NAMALWA (cell line): ENCODE measurements at regions not wholly inside any gene's neighbourhood (a gene's known extent, or its start where the extent isn't known, plus 50 kb on each side); places are given as distances from the start of the nearest gene placed in this dataset.
"Not testable (repeated sequence)": the region's sequence is repeated elsewhere in the genome, so short reads cannot be mapped to it uniquely, and the experiment has no call there.

Experiments
- DNase-seq: peaks from one replicate; pipeline ENCODE4 v3.0.0-alpha.2; 2015; ENCODE audit warnings: low spot score

GRCh38 chr3:27779176-27779575, 57.1 kb upstream of the EOMES start:
- DNase-seq = no peak

- DNase-seq = no peak
These were observed 67.3 kb upstream of the EOMES start for GRCh38 chr3:27789420-27789819.

- DNase-seq = no peak
These were observed 69.8 kb upstream of the EOMES start for GRCh38 chr3:27791956-27792355.

- no peak for DNase-seq
These were observed 70.7 kb upstream of the EOMES start for GRCh38 chr3:27792869-27793268.

GRCh38 chr3:27794211-27794610, 72.1 kb upstream of the EOMES start:
- no peak for DNase-seq

- no peak for DNase-seq
These were observed 74.3 kb upstream of the EOMES start for GRCh38 chr3:27796365-27796875.

GRCh38 chr3:27797773-27798172, 75.7 kb upstream of the EOMES start:
- DNase-seq = no peak

- no peak for DNase-seq
These were observed 78.1 kb upstream of the EOMES start for GRCh38 chr3:27800261-27800660.

GRCh38 chr3:27802425-27802824, 80.3 kb upstream of the EOMES start:
- DNase-seq = no peak

GRCh38 chr3:27802849-27803248, 80.7 kb upstream of the EOMES start:
- no peak for DNase-seq

- no peak for DNase-seq
These were observed 83.2 kb upstream of the EOMES start for GRCh38 chr3:27805282-27805681.

GRCh38 chr3:27813255-27813654, 91.1 kb upstream of the EOMES start:
- DNase-seq = no peak

- not testable (repeated sequence) for DNase-seq
These were observed 99.5 kb upstream of the EOMES start for GRCh38 chr3:27821609-27822008.

GRCh38 chr3:27824312-27825200, 102.4 kb upstream of the EOMES start:
- DNase-seq = no peak

- DNase-seq = no peak
These were observed 104.3 kb upstream of the EOMES start for GRCh38 chr3:27826448-27826847.

- DNase-seq = no peak
These were observed 104.9 kb upstream of the EOMES start for GRCh38 chr3:27827041-27827440.

GRCh38 chr3:27840807-27841594, 118.9 kb upstream of the EOMES start:
- DNase-seq = no peak

GRCh38 chr3:27844052-27844675, 122.0 kb upstream of the EOMES start:
- no peak for DNase-seq

GRCh38 chr3:27847697-27848096, 125.6 kb upstream of the EOMES start:
- DNase-seq = no peak

- no peak for DNase-seq
These were observed 126.7 kb upstream of the EOMES start for GRCh38 chr3:27848826-27849225.

- no peak for DNase-seq
These were observed 137.7 kb upstream of the EOMES start for GRCh38 chr3:27859821-27860220.
